Type B pancreatic cell (in vitro differentiated cells): ENCODE measurements at regions not wholly inside any gene's neighbourhood (a gene's known extent, or its start where the extent isn't known, plus 50 kb on each side); places are given as distances from the start of the nearest gene placed in this dataset.

Experiments used
- DNase-seq: peaks from one replicate; pipeline ENCODE4 v3.0.0; 2021; ENCODE audit warnings: mixed read lengths; ENCODE audit not compliant: unreplicated experiment; ENCODE audit errors: extremely low spot score
- H3K27ac Mint-ChIP-seq: 2 replicates; pipeline ENCODE4 v1.8.0; 2021; ENCODE audit warnings: mild to moderate bottlenecking, mixed read lengths
- H3K27me3 Mint-ChIP-seq: 2 replicates; pipeline ENCODE4 v1.8.0; 2021; ENCODE audit warnings: mixed read lengths
- H3K36me3 Mint-ChIP-seq: 2 replicates; pipeline ENCODE4 v1.8.0; 2021; ENCODE audit warnings: mixed read lengths
- H3K4me1 Mint-ChIP-seq: one replicate; pipeline ENCODE4 v1.8.0; 2021; ENCODE audit warnings: mixed read lengths; ENCODE audit not compliant: unreplicated experiment
- H3K4me3 Mint-ChIP-seq: 2 replicates; pipeline ENCODE4 v1.8.0; 2021; ENCODE audit warnings: mild to moderate bottlenecking, mixed read lengths
- H3K9me3 Mint-ChIP-seq: 2 replicates; pipeline ENCODE4 v1.8.0; 2021; ENCODE audit warnings: mixed read lengths
- CTCF ChIP-seq: fragments of 200-600 bp; sonication (generic); conservative IDR thresholded peaks from 2 replicates; pipeline ENCODE4 v1.5.0; 2021; ENCODE audit warnings: antibody characterized with exemption, mild to moderate bottlenecking

DNA sequence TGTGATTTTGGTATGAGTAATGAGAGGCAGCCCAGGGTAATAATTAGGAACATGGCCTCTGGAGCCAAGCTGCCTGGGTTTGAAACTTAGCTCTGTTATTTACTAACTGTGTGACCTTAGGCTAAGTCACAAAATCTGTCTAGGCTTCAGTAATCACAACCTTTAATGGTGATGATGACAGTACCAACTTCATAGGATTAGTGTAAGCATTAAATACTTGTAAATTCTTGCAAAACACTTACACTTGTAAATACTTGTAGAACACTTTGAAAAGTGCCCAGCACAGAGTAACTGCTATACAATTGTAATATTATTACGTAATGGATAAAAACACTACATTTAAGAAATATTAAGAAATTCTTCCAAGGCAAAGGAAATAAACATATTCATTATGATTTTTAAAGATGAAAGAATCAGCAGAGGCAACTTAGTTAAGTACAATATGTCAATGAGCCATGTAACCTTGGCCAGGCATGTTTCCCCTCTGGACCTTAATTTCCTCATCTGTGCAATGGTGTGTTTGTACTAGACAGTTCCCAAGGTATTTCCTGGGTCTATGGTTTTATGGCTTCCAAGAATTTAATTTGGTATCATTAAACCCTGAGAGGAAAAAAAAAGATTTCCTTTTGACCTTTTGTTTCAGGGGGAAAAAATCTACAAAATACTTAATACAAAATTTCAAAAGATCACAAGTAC lies 628.5 kb upstream of the KLHL1 start:
- no peaks in the 10 kb centered on the region for H3K9me3 Mint-ChIP-seq
- no peak overlapping the region for H3K4me3 Mint-ChIP-seq
- TF ChIP-seq CTCF = no peak
- no peaks in the 10 kb centered on the region for H3K36me3 Mint-ChIP-seq
- no peak for DNase-seq
- H3K4me1 Mint-ChIP-seq = no peaks in the 10 kb centered on the region
- H3K27me3 Mint-ChIP-seq = no peaks in the 10 kb centered on the region
- no peak overlapping the region for H3K27ac Mint-ChIP-seq

GRCh38 chr13:70732611-70733010 lies 624.4 kb upstream of the KLHL1 start:
- no peak for DNase-seq
- Mint-ChIP-seq H3K9me3 (no peaks in the 10 kb centered on the region), H3K4me3 (no peak overlapping the region), H3K36me3 (no peaks in the 10 kb centered on the region), H3K27ac (no peak overlapping the region), H3K27me3 (no peaks in the 10 kb centered on the region), H3K4me1 (no peaks in the 10 kb centered on the region)
- TF ChIP-seq CTCF = no peak

DNA sequence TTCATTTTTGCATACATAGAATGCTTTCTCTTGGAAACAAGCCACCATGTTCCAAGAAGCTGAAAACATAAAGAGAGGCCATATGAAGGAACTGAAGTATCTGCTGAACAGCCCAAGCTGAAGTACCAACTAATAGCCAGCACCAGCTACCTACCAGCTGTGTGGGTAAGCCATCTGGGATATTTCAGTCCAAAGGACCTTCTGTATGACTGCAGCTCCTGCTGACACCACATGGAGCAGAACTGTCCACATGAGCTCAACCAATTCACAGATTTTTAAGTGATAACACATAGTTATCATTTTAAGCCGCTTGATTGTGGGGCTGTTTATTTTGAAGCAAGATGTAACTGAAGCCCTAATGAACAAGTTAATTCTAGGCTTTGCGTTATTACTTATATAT lies 621.1 kb upstream of the KLHL1 start:
- Mint-ChIP-seq H3K4me3 (no peak overlapping the region), H3K27ac (no peak overlapping the region), H3K9me3 (no peaks in the 10 kb centered on the region), H3K36me3 (no peaks in the 10 kb centered on the region), H3K4me1 (peaks cover 6% of the 10 kb centered on the region), H3K27me3 (no peaks in the 10 kb centered on the region)
- no peak for DNase-seq
- no peak for TF ChIP-seq CTCF

- peaks cover 6% of the 10 kb centered on the region for H3K4me1 Mint-ChIP-seq
- H3K27me3 Mint-ChIP-seq = no peaks in the 10 kb centered on the region
- TF ChIP-seq CTCF = peak; percentile 69
- no peak overlapping the region for H3K27ac Mint-ChIP-seq
- no peaks in the 10 kb centered on the region for H3K36me3 Mint-ChIP-seq
- H3K4me3 Mint-ChIP-seq = no peak overlapping the region
- H3K9me3 Mint-ChIP-seq = no peaks in the 10 kb centered on the region
- no peak for DNase-seq
Measured at GRCh38 chr13:70723732-70724131, 615.5 kb upstream of the KLHL1 start.

DNA sequence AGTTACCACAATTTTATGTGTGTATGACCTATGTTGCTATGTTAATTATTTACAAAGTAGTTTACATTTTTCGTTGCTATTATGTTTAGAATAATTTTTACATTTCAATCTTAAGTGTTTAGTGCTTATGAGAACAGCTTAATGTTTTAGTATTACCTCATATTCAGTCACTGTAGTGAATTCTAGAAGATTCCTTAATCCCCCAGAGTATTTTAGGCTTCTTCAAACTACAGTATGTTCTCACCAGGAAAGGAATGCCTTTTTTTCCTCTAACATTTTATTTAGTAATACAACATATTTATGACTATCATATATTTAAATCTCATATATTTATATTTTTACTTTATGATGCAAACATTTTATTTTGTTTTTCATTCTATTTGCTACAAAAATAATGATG lies 612.1 kb upstream of the KLHL1 start:
- Mint-ChIP-seq H3K4me1 (peaks cover 6% of the 10 kb centered on the region), H3K9me3 (no peaks in the 10 kb centered on the region), H3K4me3 (no peak overlapping the region), H3K36me3 (no peaks in the 10 kb centered on the region), H3K27me3 (no peaks in the 10 kb centered on the region), H3K27ac (no peak overlapping the region)
- no peak for TF ChIP-seq CTCF
- no peak for DNase-seq

- Mint-ChIP-seq H3K4me3 (no peak overlapping the region), H3K27ac (no peak overlapping the region), H3K4me1 (no peaks in the 10 kb centered on the region), H3K36me3 (no peaks in the 10 kb centered on the region), H3K27me3 (no peaks in the 10 kb centered on the region), H3K9me3 (no peaks in the 10 kb centered on the region)
- TF ChIP-seq CTCF = peak; percentile 60
- DNase-seq = no peak
Measured at GRCh38 chr13:70714993-70715392, 606.7 kb upstream of the KLHL1 start.
